ENCODE measurements at regions not wholly inside any gene's neighbourhood (a gene's known extent, or its start where the extent isn't known, plus 50 kb on each side); places are given as distances from the start of the nearest gene placed in this dataset.

GRCh38 chr6:15017261-15017660, 228.6 kb upstream of the JARID2 start:
- no peak for TF ChIP-seq CTCF (IDR thresholded peaks at IDR 0.05)
- TF ChIP-seq POLR2A (IDR thresholded peaks at IDR 0.05): no peak
